AG20443 (cell line): ENCODE measurements at regions not wholly inside any gene's neighbourhood (a gene's known extent, or its start where the extent isn't known, plus 50 kb on each side); places are given as distances from the start of the nearest gene placed in this dataset.

Experiments
- DNase-seq: peaks from one replicate; pipeline ENCODE4 v3.0.0; 2012; ENCODE audit warnings: low spot score, mixed read lengths

GRCh38 chr11:86726770-86727504, 54.5 kb upstream of the ME3 start:
- DNase-seq = no peak

GRCh38 chr11:86726118-86726753, 53.8 kb upstream of the ME3 start:
- DNase-seq = no peak

GRCh38 chr11:86724137-86724536, 51.7 kb upstream of the ME3 start:
- DNase-seq = no peak

GRCh38 chr11:86723281-86723680, 50.9 kb upstream of the ME3 start:
- DNase-seq = no peak

GRCh38 chr11:86722748-86723147, 50.3 kb upstream of the ME3 start:
- no peak for DNase-seq
